ENCODE measurements at regions not wholly inside any gene's neighbourhood (a gene's known extent, or its start where the extent isn't known, plus 50 kb on each side); places are given as distances from the start of the nearest gene placed in this dataset.

DNA sequence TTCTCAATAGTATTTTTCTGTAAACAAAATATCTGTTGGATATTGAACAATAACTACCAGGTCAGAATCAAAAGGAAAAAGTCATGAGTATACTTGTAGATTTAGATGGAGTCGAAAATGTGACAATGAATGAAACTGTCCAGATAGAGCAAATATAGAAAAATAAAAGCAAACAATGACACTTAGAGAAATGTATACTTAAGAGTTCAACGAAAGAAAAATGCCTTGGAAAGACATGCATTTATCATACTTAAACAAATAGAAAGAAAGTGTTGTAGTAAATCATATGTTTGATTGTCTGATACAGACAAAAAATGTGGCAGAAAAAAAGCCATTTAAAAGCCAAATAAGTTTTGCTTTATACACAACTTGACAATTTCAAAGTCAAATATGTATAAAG, 571.2 kb upstream of the MGAT4C start:
- DNase-seq (ENCODE audit: extremely low read depth, insufficient read length) = no peak
- Histone ChIP-seq H3K27me3 (replicated peaks; ENCODE audit: control insufficient read depth, insufficient read depth, low read length) (no peaks in the 10 kb centered on the region), H3K36me3 (ENCODE audit: control insufficient read depth, insufficient read depth, low read length) (no peaks in the 10 kb centered on the region), H3K4me3 (replicated peaks; ENCODE audit: low read depth, low read length) (no peak overlapping the region)
- TF ChIP-seq, protein P1, sequence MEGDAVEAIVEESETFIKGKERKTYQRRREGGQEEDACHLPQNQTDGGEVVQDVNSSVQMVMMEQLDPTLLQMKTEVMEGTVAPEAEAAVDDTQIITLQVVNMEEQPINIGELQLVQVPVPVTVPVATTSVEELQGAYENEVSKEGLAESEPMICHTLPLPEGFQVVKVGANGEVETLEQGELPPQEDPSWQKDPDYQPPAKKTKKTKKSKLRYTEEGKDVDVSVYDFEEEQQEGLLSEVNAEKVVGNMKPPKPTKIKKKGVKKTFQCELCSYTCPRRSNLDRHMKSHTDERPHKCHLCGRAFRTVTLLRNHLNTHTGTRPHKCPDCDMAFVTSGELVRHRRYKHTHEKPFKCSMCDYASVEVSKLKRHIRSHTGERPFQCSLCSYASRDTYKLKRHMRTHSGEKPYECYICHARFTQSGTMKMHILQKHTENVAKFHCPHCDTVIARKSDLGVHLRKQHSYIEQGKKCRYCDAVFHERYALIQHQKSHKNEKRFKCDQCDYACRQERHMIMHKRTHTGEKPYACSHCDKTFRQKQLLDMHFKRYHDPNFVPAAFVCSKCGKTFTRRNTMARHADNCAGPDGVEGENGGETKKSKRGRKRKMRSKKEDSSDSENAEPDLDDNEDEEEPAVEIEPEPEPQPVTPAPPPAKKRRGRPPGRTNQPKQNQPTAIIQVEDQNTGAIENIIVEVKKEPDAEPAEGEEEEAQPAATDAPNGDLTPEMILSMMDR (IDR thresholded peaks at IDR 0.05; ENCODE audit: insufficient read depth, low read length, poor library complexity, severe bottlenecking) = no peak

DNA sequence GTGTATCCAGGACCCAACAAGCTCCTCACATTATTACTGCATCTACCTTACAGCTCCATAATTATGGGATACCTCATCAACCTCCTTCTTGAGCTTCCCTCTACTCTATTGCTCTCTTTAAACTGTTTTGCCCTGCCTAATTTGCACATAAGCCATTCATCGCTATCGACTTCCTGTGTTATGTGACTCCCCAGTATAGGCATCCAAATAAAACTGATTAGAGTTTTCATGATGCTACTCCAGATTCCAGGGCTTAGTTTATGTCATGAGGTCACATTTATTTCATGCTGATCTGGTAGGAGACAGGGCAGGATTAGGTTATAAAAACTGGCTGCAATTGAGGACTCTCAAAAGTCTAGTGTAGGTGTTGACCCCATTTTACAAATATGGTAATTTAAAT, 569.9 kb upstream of the MGAT4C start:
- H3K27me3 ChIP-seq (replicated peaks; ENCODE audit: control insufficient read depth, insufficient read depth, low read length) = no peaks in the 10 kb centered on the region
- no peak for DNase-seq (ENCODE audit: extremely low read depth, insufficient read length)
- no peaks in the 10 kb centered on the region for H3K36me3 ChIP-seq (ENCODE audit: control insufficient read depth, insufficient read depth, low read length)
- no peak overlapping the region for H3K4me3 ChIP-seq (replicated peaks; ENCODE audit: low read depth, low read length)
- TF ChIP-seq, protein P1 (IDR thresholded peaks at IDR 0.05; ENCODE audit: insufficient read depth, low read length, poor library complexity, severe bottlenecking) = no peak

DNA sequence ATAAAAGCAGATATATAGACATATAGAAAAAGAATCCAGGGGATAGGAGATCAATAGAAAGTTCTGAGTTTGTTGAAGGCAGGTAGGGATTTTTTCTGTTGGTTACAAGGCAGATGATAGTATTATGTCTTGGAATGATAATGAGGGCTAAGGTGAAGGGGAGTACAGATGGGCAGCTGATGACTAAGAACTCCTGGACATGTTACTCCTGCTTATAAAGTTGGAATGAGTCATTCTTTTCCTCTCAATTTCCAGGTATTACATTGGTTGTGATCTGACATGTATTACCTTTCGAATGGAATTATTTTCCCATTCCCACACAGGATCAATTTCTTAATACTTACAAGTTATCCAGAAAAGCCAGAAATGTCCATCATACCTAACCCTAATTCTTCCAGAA, 545.2 kb upstream of the MGAT4C start:
- no peak for DNase-seq (ENCODE audit: extremely low read depth, insufficient read length)
- H3K27me3 ChIP-seq (replicated peaks; ENCODE audit: control insufficient read depth, insufficient read depth, low read length) = no peaks in the 10 kb centered on the region
- no peaks in the 10 kb centered on the region for H3K36me3 ChIP-seq (ENCODE audit: control insufficient read depth, insufficient read depth, low read length)
- TF ChIP-seq, protein P1 (IDR thresholded peaks at IDR 0.05; ENCODE audit: insufficient read depth, low read length, poor library complexity, severe bottlenecking) = no peak
- no peak overlapping the region for H3K4me3 ChIP-seq (replicated peaks; ENCODE audit: low read depth, low read length)

DNA sequence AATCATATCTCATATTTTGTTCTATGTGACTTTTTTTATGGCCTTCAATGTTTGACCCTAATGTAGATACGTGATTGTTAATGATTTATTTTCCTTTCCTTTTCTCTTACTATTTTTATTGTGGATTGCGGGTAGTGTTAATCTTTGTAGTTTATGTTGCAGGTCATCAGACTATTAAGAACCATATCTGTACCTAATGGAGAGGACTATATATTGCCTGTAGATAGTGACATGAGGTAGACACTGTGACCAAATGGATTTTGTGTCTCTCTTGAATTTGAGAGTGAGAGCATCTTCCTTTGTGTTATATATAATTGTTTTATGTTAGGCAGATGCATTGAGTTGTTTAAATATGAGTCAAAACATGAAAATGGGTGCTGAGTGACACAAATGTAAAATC, 543.4 kb upstream of the MGAT4C start:
- no peak overlapping the region for H3K4me3 ChIP-seq (replicated peaks; ENCODE audit: low read depth, low read length)
- TF ChIP-seq, protein P1 (IDR thresholded peaks at IDR 0.05; ENCODE audit: insufficient read depth, low read length, poor library complexity, severe bottlenecking) = no peak
- H3K36me3 ChIP-seq (ENCODE audit: control insufficient read depth, insufficient read depth, low read length) = no peaks in the 10 kb centered on the region
- H3K27me3 ChIP-seq (replicated peaks; ENCODE audit: control insufficient read depth, insufficient read depth, low read length) = no peaks in the 10 kb centered on the region
- DNase-seq (ENCODE audit: extremely low read depth, insufficient read length) = no peak

DNA sequence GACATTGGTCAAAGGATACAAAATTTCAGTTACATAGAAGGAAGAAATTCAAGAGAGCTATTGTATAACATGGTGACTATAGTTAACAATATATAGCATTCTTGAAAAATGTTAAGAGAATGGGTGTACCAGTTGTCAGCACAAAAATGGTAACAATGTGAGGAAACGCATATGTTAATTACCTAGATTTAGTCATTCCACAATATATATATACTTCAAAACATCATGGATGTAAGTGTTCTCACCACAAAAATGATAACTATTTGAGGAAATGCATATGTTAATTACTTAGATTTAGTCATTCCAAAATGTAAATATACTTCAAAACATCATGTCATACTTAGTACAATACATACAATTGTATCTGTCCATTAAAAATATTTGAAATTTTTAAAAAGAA, 540.4 kb upstream of the MGAT4C start:
- no peak for DNase-seq (ENCODE audit: extremely low read depth, insufficient read length)
- Histone ChIP-seq H3K36me3 (ENCODE audit: control insufficient read depth, insufficient read depth, low read length) (no peaks in the 10 kb centered on the region), H3K4me3 (replicated peaks; ENCODE audit: low read depth, low read length) (no peak overlapping the region), H3K27me3 (replicated peaks; ENCODE audit: control insufficient read depth, insufficient read depth, low read length) (no peaks in the 10 kb centered on the region)
- TF ChIP-seq, protein P1 (IDR thresholded peaks at IDR 0.05; ENCODE audit: insufficient read depth, low read length, poor library complexity, severe bottlenecking) = no peak

DNA sequence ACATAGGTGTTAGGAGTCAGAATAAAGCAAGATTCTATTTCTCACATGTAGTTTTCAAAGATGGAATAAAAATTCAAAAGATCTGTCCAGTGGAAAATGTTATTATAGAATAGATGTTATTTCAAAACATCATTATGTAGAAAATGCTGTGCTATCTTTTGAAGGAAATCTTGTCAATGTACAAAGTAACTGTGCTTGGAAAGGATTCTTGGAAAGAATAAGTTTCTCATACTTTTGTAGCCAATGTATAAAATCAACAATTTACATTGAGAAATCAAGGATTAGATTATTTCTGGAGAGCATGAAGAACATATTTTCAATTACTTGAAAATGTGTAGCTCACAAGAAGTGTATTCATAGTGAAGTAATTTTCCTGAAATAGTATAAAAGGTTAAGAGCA, 532.5 kb upstream of the MGAT4C start:
- H3K4me3 ChIP-seq (replicated peaks; ENCODE audit: low read depth, low read length) = no peak overlapping the region
- TF ChIP-seq, protein P1 (IDR thresholded peaks at IDR 0.05; ENCODE audit: insufficient read depth, low read length, poor library complexity, severe bottlenecking) = no peak
- H3K27me3 ChIP-seq (replicated peaks; ENCODE audit: control insufficient read depth, insufficient read depth, low read length) = no peaks in the 10 kb centered on the region
- H3K36me3 ChIP-seq (ENCODE audit: control insufficient read depth, insufficient read depth, low read length) = no peaks in the 10 kb centered on the region
- DNase-seq (ENCODE audit: extremely low read depth, insufficient read length) = no peak
